AG09319 (cell line): ENCODE measurements at regions not wholly inside any gene's neighbourhood (a gene's known extent, or its start where the extent isn't known, plus 50 kb on each side); places are given as distances from the start of the nearest gene placed in this dataset.

ENCODE experiments used
- DNase-seq: peaks from one replicate; pipeline ENCODE4 v3.0.0-alpha.2; 2010; ENCODE audit warnings: low read depth; ENCODE audit errors: extremely low read depth
- CTCF ChIP-seq: IDR thresholded peaks from 2 replicates; pipeline ENCODE4 v1.5.1; 2011; ENCODE audit warnings: low read depth, mild to moderate bottlenecking, inconsistent platforms, low read length, moderate library complexity

GRCh38 chr10:90314718-90315117, 543.1 kb downstream of the HTR7 start:
- no peak for TF ChIP-seq CTCF
- DNase-seq = no peak

- no peak for DNase-seq
- TF ChIP-seq CTCF = no peak
Observed at GRCh38 chr10:90317172-90317571, 540.7 kb downstream of the HTR7 start.

- DNase-seq = no peak
- no peak for TF ChIP-seq CTCF
Observed at GRCh38 chr10:90318659-90319058, 539.2 kb downstream of the HTR7 start.

- DNase-seq = no peak
- TF ChIP-seq CTCF = no peak
Observed at GRCh38 chr10:90319188-90319914, 538.5 kb downstream of the HTR7 start.

- no peak for TF ChIP-seq CTCF
- DNase-seq = no peak
Observed at GRCh38 chr10:90321132-90321816, 536.6 kb downstream of the HTR7 start.

- no peak for DNase-seq
Observed at GRCh38 chr10:90326498-90327267, 531.2 kb downstream of the HTR7 start.

More at GRCh38 chr10:90326498-90327267, 531.2 kb downstream of the HTR7 start:
- TF ChIP-seq CTCF = no peak
